SK-N-SH (cell line): ENCODE measurements at regions not wholly inside any gene's neighbourhood (a gene's known extent, or its start where the extent isn't known, plus 50 kb on each side); places are given as distances from the start of the nearest gene placed in this dataset.

Experiments
- CTCF ChIA-PET: fragments of 300-600, 350-600 bp; formaldehyde crosslinking; extraction: SDS; loops from one replicate; lab custom pipeline; 2021; lab: Yijun Ruan, JAX
- POLR2A ChIA-PET: fragments of 350-600 bp; sonication (Branson Sonifier 250); formaldehyde crosslinking; extraction: SDS; loops from one replicate; lab custom pipeline; 2020; ENCODE audit warnings: antibody characterized with exemption, inconsistent platforms; lab: Yijun Ruan, JAX
- DNase-seq: peaks from one replicate; pipeline ENCODE4 v3.0.0; 2012
- H2AFZ ChIP-seq: fragments of 200-600 bp; sonication (generic); 2 replicates; pipeline ENCODE4 v1.8.1; 2016; ENCODE audit warnings: antibody characterized with exemption, mild to moderate bottlenecking, low read depth
- H3F3A ChIP-seq: fragments of 200-600 bp; sonication (generic); replicated peaks from 2 replicates; pipeline ENCODE3; 2016; ENCODE audit warnings: antibody characterized with exemption, mild to moderate bottlenecking; ENCODE audit not compliant: insufficient read depth
- H3K27ac ChIP-seq, 2 experiments: fragments of 200-500 bp in 1 of 2; fragments of 200-600 bp in 1 of 2; sonication (Bioruptor generic) in 1 of 2; sonication (generic), shearing (Covaris generic) in 1 of 2; 2 replicates each; pipeline versions ENCODE4 v1.5.1 to v1.6.1; 2014 to 2016; ENCODE audit warnings: low read depth in 2 of 2, inconsistent platforms in 1 of 2, low read length in 1 of 2, mild to moderate bottlenecking in 1 of 2, mixed read lengths in 1 of 2
- H3K27me3 ChIP-seq: fragments of 200-600 bp; sonication (generic), shearing (Covaris generic); 2 replicates; pipeline ENCODE4 v1.6.1; 2016; ENCODE audit warnings: mixed run types; ENCODE audit not compliant: insufficient read depth
- H3K36me3 ChIP-seq, 2 experiments: fragments of 200-500 bp in 1 of 2; fragments of 200-600 bp in 1 of 2; sonication (Bioruptor generic) in 1 of 2; sonication (generic) in 1 of 2; replicated peaks in 1 of 2; 2 replicates each; pipeline versions ENCODE3 to v1.5.1; 2014 to 2016; ENCODE audit warnings: low read length in 1 of 2, mild to moderate bottlenecking in 1 of 2; ENCODE audit not compliant: insufficient read depth in 2 of 2, control insufficient read depth in 1 of 2
- H3K4me1 ChIP-seq, 2 experiments: fragments of 200-500 bp in 1 of 2; fragments of 200-600 bp in 1 of 2; sonication (Bioruptor generic) in 1 of 2; sonication (generic), shearing (Covaris generic) in 1 of 2; 2 replicates each; pipeline versions ENCODE4 v1.5.1 to v1.6.1; 2014 to 2016; ENCODE audit warnings: low read depth in 1 of 2, low read length in 1 of 2, mixed run types in 1 of 2; ENCODE audit not compliant: insufficient read depth in 2 of 2, control insufficient read depth in 1 of 2
- H3K4me2 ChIP-seq: fragments of 200-600 bp; sonication (generic), shearing (Covaris generic); 2 replicates; pipeline ENCODE4 v1.6.1; 2017; ENCODE audit warnings: mixed run types
- H3K4me3 ChIP-seq, 2 experiments: fragments of 200-500 bp in 1 of 2; fragments of 200-600 bp in 1 of 2; sonication (Bioruptor generic) in 1 of 2; sonication (generic), shearing (Covaris generic) in 1 of 2; 2 replicates each; pipeline versions ENCODE4 v1.5.1 to v1.8.1; 2014 to 2016; ENCODE audit warnings: low read depth in 2 of 2, inconsistent platforms in 1 of 2, low read length in 1 of 2, mild to moderate bottlenecking in 1 of 2, mixed read lengths in 1 of 2, moderate library complexity in 1 of 2
- H3K79me2 ChIP-seq: fragments of 200-600 bp; sonication (generic); 2 replicates; pipeline ENCODE4 v1.8.1; 2017; ENCODE audit warnings: mild to moderate bottlenecking; ENCODE audit not compliant: insufficient read depth
- H3K9ac ChIP-seq: fragments of 200-600 bp; sonication (generic); 2 replicates; pipeline ENCODE4 v1.6.1; 2017; ENCODE audit warnings: mixed run types
- H3K9me2 ChIP-seq: fragments of 200-600 bp; sonication (generic); 2 replicates; pipeline ENCODE4 v1.6.1; 2017; ENCODE audit warnings: mixed run types
- H3K9me3 ChIP-seq: fragments of 200-600 bp; sonication (generic); 2 replicates; pipeline ENCODE4 v1.6.1; 2017; ENCODE audit warnings: mixed run types, mild to moderate bottlenecking, moderate library complexity
- H4K20me1 ChIP-seq: fragments of 200-600 bp; sonication (generic); 2 replicates; pipeline ENCODE4 v1.6.1; 2017; ENCODE audit warnings: mild to moderate bottlenecking, mixed run types; ENCODE audit not compliant: insufficient read depth
- CHD2 ChIP-seq: fragments of 150-350 bp; IDR thresholded peaks from 2 replicates; pipeline ENCODE4 v1.6.1; 2018; ENCODE audit warnings: low read length; ENCODE audit not compliant: partially characterized antibody
- CTCF ChIP-seq: fragments of 200-600 bp; sonication (generic); IDR thresholded peaks from 2 replicates; pipeline ENCODE4 v1.6.1; 2017; ENCODE audit warnings: antibody characterized with exemption, mild to moderate bottlenecking, moderate library complexity
- EP300 ChIP-seq, 2 experiments: IDR thresholded peaks; 2 replicates each; pipeline versions ENCODE4 v1.4.0 to v1.6.1; 2012; ENCODE audit warnings: borderline replicate concordance in 1 of 2, low read depth in 1 of 2, low read length in 1 of 2
- EZH2phosphoT487 ChIP-seq: fragments of 200-600 bp; sonication (generic); IDR thresholded peaks from 2 replicates; pipeline ENCODE4 v1.6.1; 2017; ENCODE audit warnings: low read depth, mixed run types, mild to moderate bottlenecking, antibody characterized with exemption, moderate library complexity, borderline replicate concordance
- FOSL2 ChIP-seq: IDR thresholded peaks from 2 replicates; pipeline ENCODE4 v1.4.0; 2012; ENCODE audit warnings: low read depth, mild to moderate bottlenecking, moderate library complexity, borderline replicate concordance
- GABPA ChIP-seq: IDR thresholded peaks from 2 replicates; pipeline ENCODE4 v1.4.0; 2012; ENCODE audit warnings: low read depth, mild to moderate bottlenecking
- MAX ChIP-seq: IDR thresholded peaks from 2 replicates; pipeline ENCODE4 v1.4.0; 2012; ENCODE audit warnings: low read depth
- MXI1 ChIP-seq: IDR thresholded peaks from 2 replicates; pipeline ENCODE4 v1.6.1; 2012; ENCODE audit warnings: mild to moderate bottlenecking, low read depth, low read length, improper control_type of control experiment
- NRF1 ChIP-seq: IDR thresholded peaks from 2 replicates; pipeline ENCODE4 v1.6.1; 2012; ENCODE audit warnings: low read depth, mild to moderate bottlenecking, low read length
- RCOR1 ChIP-seq: fragments of 150-350 bp; IDR thresholded peaks from 2 replicates; pipeline ENCODE4 v1.6.1; 2017; ENCODE audit warnings: antibody characterized with exemption, low read length
- REST ChIP-seq: IDR thresholded peaks from 2 replicates; pipeline ENCODE4 v1.6.1; 2012; ENCODE audit warnings: mild to moderate bottlenecking, low read depth, low read length, moderate library complexity
- RXRA ChIP-seq: IDR thresholded peaks from 2 replicates; pipeline ENCODE4 v1.4.0; 2012; ENCODE audit warnings: low read depth, mild to moderate bottlenecking, borderline replicate concordance
- SMC3 ChIP-seq: IDR thresholded peaks from 2 replicates; pipeline ENCODE4 v1.6.1; 2012; ENCODE audit warnings: low read depth, low read length, improper control_type of control experiment
- TAF1 ChIP-seq: IDR thresholded peaks from 2 replicates; pipeline ENCODE4 v1.6.1; 2012; ENCODE audit warnings: low read depth, mild to moderate bottlenecking, low read length, moderate library complexity, borderline replicate concordance
- TCF12 ChIP-seq: IDR thresholded peaks from 2 replicates; pipeline ENCODE4 v1.4.0; 2012
- TEAD4 ChIP-seq: IDR thresholded peaks from 2 replicates; pipeline ENCODE4 v1.4.0; 2012; ENCODE audit warnings: mild to moderate bottlenecking, borderline replicate concordance; ENCODE audit not compliant: insufficient read depth
- USF2 ChIP-seq: fragments of 150-350 bp; IDR thresholded peaks from 2 replicates; pipeline ENCODE4 v1.6.1; 2017; ENCODE audit warnings: antibody characterized with exemption, low read length, low read depth, borderline replicate concordance
- WGBS: methylation state at CpG from one replicate; pipeline ENCODE4 v1.1.6; 2017; ENCODE audit warnings: low lambda C conversion rate; 5-methylcytosine and 5-hydroxymethylcytosine counted together
- TF ChIP-seq, protein P1 (sequence below): IDR thresholded peaks from 2 replicates; pipeline ENCODE4 v1.4.0; 2012; ENCODE audit warnings: low read depth, borderline replicate concordance

DNA sequence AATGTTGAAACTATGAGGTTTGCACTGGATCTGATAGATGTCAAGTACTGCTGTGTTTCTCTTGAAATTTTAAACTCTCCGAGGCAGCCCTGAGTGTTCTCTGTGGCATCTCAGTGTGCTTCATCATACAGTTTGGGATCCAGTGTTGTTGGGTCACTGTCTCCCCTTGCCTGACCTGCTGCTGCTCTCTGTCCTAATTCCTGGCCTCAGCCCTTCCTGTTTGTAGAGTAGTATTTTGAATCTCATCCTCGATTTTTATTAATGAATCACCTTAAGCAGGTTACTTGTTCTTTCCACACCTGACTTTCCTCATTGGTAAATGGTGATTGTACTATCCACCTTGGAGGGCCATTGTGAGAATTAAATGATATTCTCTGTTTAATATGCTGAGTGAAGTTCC, 70.7 kb upstream of the PAX6 start:
- no peaks in the 10 kb centered on the region for H4K20me1 ChIP-seq
- no peaks in the 10 kb centered on the region for H3K4me1 ChIP-seq
- DNase-seq = no peak
- H3K9ac ChIP-seq = no peak overlapping the region
- H3K36me3 ChIP-seq = no peaks in the 10 kb centered on the region
- H2AFZ ChIP-seq = no peak overlapping the region
- no peaks in the 10 kb centered on the region for H3K9me3 ChIP-seq
- ChIA-PET CTCF (interaction anchor here (1.6 kb wide), 1 partner anchor 11 kb away, joined by 3 read pairs; no protein-coding TSS in a partner anchor), POLR2A (no interaction called here)
- no peaks in the 10 kb centered on the region for H3K9me2 ChIP-seq
- TF ChIP-seq GABPA (no peak), RXRA (no peak), SMC3 (no peak), MAX (no peak), CTCF (no peak), FOSL2 (no peak), REST (no peak), RCOR1 (no peak), NRF1 (no peak)
- H3K79me2 ChIP-seq = no peaks in the 10 kb centered on the region
- no peak overlapping the region for H3K4me2 ChIP-seq
- H3K27me3 ChIP-seq = peaks cover 5% of the 10 kb centered on the region; the same call in 1 of the 2 replicates
- no peaks in the 10 kb centered on the region for H3F3A ChIP-seq
- H3K4me3 ChIP-seq = no peak overlapping the region
- H3K27ac ChIP-seq = no peak overlapping the region
- WGBS = 2% methylated on average over 2 of the region's 2 CpGs

- peaks cover 8% of the 10 kb centered on the region; the same call in 1 of the 2 replicates for H3K27me3 ChIP-seq
- no peak overlapping the region for H3K9ac ChIP-seq
- no peak overlapping the region for H2AFZ ChIP-seq
- POLR2A ChIA-PET = no interaction called here
- H3K9me2 ChIP-seq = no peaks in the 10 kb centered on the region
- no peak for DNase-seq
- no peaks in the 10 kb centered on the region for H3K4me1 ChIP-seq
- no peaks in the 10 kb centered on the region for H3K9me3 ChIP-seq
- CTCF ChIA-PET = interaction anchor here (0.9 to 1.0 kb wide), 2 partner anchors 106 to 515 kb away, joined by 3 to 5 read pairs; no protein-coding TSS in a partner anchor
- H3K4me2 ChIP-seq = no peak overlapping the region
- H3K27ac ChIP-seq = no peak overlapping the region
- H4K20me1 ChIP-seq = no peaks in the 10 kb centered on the region
- 5% methylated on average over 2 of the region's 2 CpGs for WGBS
- no peak overlapping the region for H3K4me3 ChIP-seq
- no peaks in the 10 kb centered on the region for H3K79me2 ChIP-seq
- no peaks in the 10 kb centered on the region for H3K36me3 ChIP-seq
- H3F3A ChIP-seq = no peaks in the 10 kb centered on the region
- no peak for TF ChIP-seq MXI1
- TF ChIP-seq EP300 (IDR thresholded peaks at IDR 0.05; ENCODE audit: borderline replicate concordance in 1 of 2, low read depth in 1 of 2, low read length in 1 of 2) = no peak
- TF ChIP-seq CHD2 = no peak
- no peak for TF ChIP-seq TCF12
- TF ChIP-seq, protein P1, sequence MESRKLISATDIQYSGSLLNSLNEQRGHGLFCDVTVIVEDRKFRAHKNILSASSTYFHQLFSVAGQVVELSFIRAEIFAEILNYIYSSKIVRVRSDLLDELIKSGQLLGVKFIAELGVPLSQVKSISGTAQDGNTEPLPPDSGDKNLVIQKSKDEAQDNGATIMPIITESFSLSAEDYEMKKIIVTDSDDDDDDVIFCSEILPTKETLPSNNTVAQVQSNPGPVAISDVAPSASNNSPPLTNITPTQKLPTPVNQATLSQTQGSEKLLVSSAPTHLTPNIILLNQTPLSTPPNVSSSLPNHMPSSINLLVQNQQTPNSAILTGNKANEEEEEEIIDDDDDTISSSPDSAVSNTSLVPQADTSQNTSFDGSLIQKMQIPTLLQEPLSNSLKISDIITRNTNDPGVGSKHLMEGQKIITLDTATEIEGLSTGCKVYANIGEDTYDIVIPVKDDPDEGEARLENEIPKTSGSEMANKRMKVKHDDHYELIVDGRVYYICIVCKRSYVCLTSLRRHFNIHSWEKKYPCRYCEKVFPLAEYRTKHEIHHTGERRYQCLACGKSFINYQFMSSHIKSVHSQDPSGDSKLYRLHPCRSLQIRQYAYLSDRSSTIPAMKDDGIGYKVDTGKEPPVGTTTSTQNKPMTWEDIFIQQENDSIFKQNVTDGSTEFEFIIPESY = no peak
- TF ChIP-seq TEAD4 = no peak
- no peak for TF ChIP-seq EZH2phosphoT487
- no peak for TF ChIP-seq SMC3
- TF ChIP-seq USF2 = no peak
- no peak for TF ChIP-seq TAF1
These were observed 68.6 kb upstream of the PAX6 start for GRCh38 chr11:31879681-31880080.
